WTC11 (cell line): ENCODE measurements at regions not wholly inside any gene's neighbourhood (a gene's known extent, or its start where the extent isn't known, plus 50 kb on each side); places are given as distances from the start of the nearest gene placed in this dataset.

Experiments used
- ATAC-seq: fragments of 200-7000 bp; cut with Tn5 transposase; 2 replicates; pipeline ENCODE4 v1.10.0; 2021; ENCODE audit warnings: mild to moderate bottlenecking, moderate library complexity
- CTCF ChIA-PET: fragments of 300-600 bp; sonication (Branson Sonifier 250); formaldehyde crosslinking; loops from one replicate; lab custom pipeline; 2021; ENCODE audit warnings: antibody characterized with exemption; lab: Charles Lee
- POLR2A ChIA-PET: fragments of 350-600 bp; sonication (Branson Sonifier 250); formaldehyde crosslinking; loops from one replicate; lab custom pipeline; 2021; ENCODE audit warnings: antibody characterized with exemption; lab: Charles Lee
- DNase-seq: peaks from one replicate; pipeline ENCODE4 v3.0.0; 2021; ENCODE audit warnings: low spot score
- H3K27ac Mint-ChIP-seq: 2 replicates; pipeline ENCODE4 v1.8.0; 2021; ENCODE audit warnings: mixed read lengths
- H3K27me3 Mint-ChIP-seq: 2 replicates; pipeline ENCODE4 v1.8.0; 2021; ENCODE audit warnings: low read depth, mild to moderate bottlenecking, moderate library complexity, mixed read lengths
- H3K36me3 Mint-ChIP-seq: 2 replicates; pipeline ENCODE4 v1.8.0; 2021; ENCODE audit warnings: mixed read lengths
- H3K4me1 Mint-ChIP-seq: 2 replicates; pipeline ENCODE4 v1.8.0; 2022; ENCODE audit warnings: mixed read lengths
- H3K4me3 Mint-ChIP-seq: 2 replicates; pipeline ENCODE4 v1.8.0; 2021; ENCODE audit warnings: mild to moderate bottlenecking, moderate library complexity, mixed read lengths
- H3K9me3 Mint-ChIP-seq: 2 replicates; pipeline ENCODE4 v1.8.0; 2021; ENCODE audit warnings: mixed read lengths
- AFF4 ChIP-seq: sonication (generic); formaldehyde crosslinking; IDR thresholded peaks from 2 replicates; pipeline ENCODE4 v1.8.1; 2023; ENCODE audit warnings: mild to moderate bottlenecking, missing genetic modification reagents, borderline replicate concordance
- ATF1 ChIP-seq: sonication (generic); formaldehyde crosslinking; IDR thresholded peaks from 2 replicates; pipeline ENCODE4 v1.8.1; 2023; ENCODE audit warnings: mild to moderate bottlenecking, moderate library complexity, missing genetic modification reagents
- E2F5 ChIP-seq: sonication (generic); formaldehyde crosslinking; IDR thresholded peaks from 2 replicates; pipeline ENCODE4 v1.8.1; 2022; ENCODE audit warnings: mild to moderate bottlenecking, moderate library complexity, missing genetic modification reagents
- ERG ChIP-seq: fragments of 250-450 bp; sonication (Bioruptor Pico); IDR thresholded peaks from 2 replicates; pipeline ENCODE4 v1.8.0; 2021; ENCODE audit warnings: mild to moderate bottlenecking
- ETV6 ChIP-seq: sonication (generic); formaldehyde crosslinking; IDR thresholded peaks from 2 replicates; pipeline ENCODE4 v1.8.1; 2022; ENCODE audit warnings: mild to moderate bottlenecking, missing genetic modification reagents
- GABPB1 ChIP-seq: sonication (generic); formaldehyde crosslinking; IDR thresholded peaks from 2 replicates; pipeline ENCODE4 v1.8.1; 2023; ENCODE audit warnings: mild to moderate bottlenecking, missing genetic modification reagents
- IRF2 ChIP-seq: sonication (generic); formaldehyde crosslinking; IDR thresholded peaks from 2 replicates; pipeline ENCODE4 v1.8.0; 2022; ENCODE audit warnings: low read depth, missing genetic modification reagents, borderline replicate concordance
- JAZF1 ChIP-seq: fragments of 250-450 bp; sonication (Bioruptor Pico); IDR thresholded peaks from 2 replicates; pipeline ENCODE4 v1.9.0; 2021; ENCODE audit warnings: moderate library complexity, mild to moderate bottlenecking, inconsistent platforms
- MAX ChIP-seq: sonication (generic); formaldehyde crosslinking; IDR thresholded peaks from 2 replicates; pipeline ENCODE4 v1.8.0; 2022; ENCODE audit warnings: mild to moderate bottlenecking, missing genetic modification reagents
- PRDM15 ChIP-seq: sonication (generic); formaldehyde crosslinking; IDR thresholded peaks from 2 replicates; pipeline ENCODE4 v1.8.0; 2022; ENCODE audit warnings: missing genetic modification reagents
- PREB ChIP-seq: sonication (generic); formaldehyde crosslinking; IDR thresholded peaks from 2 replicates; pipeline ENCODE4 v1.8.1; 2022; ENCODE audit warnings: mild to moderate bottlenecking, missing genetic modification reagents, moderate library complexity, borderline replicate concordance
- PRRX2 ChIP-seq: fragments of 250-450 bp; sonication (Bioruptor Pico); IDR thresholded peaks from 2 replicates; pipeline ENCODE4 v1.8.0; 2021; ENCODE audit warnings: mild to moderate bottlenecking
- TCF7 ChIP-seq: sonication (generic); formaldehyde crosslinking; IDR thresholded peaks from 2 replicates; pipeline ENCODE4 v1.8.0; 2022; ENCODE audit warnings: mild to moderate bottlenecking, low read depth, missing genetic modification reagents, moderate library complexity
- TEAD1 ChIP-seq: sonication (generic); formaldehyde crosslinking; IDR thresholded peaks from 2 replicates; pipeline ENCODE4 v1.8.0; 2022; ENCODE audit warnings: mild to moderate bottlenecking, missing genetic modification reagents
- TP53 ChIP-seq: sonication (generic); formaldehyde crosslinking; IDR thresholded peaks from 2 replicates; pipeline ENCODE4 v1.8.1; 2023; ENCODE audit warnings: mild to moderate bottlenecking, missing genetic modification reagents
- USF2 ChIP-seq: sonication (generic); formaldehyde crosslinking; IDR thresholded peaks from 2 replicates; pipeline ENCODE4 v1.8.1; 2023; ENCODE audit warnings: mild to moderate bottlenecking, missing genetic modification reagents, moderate library complexity
- ZNF121 ChIP-seq: sonication (generic); formaldehyde crosslinking; IDR thresholded peaks from 2 replicates; pipeline ENCODE4 v1.8.0; 2023; ENCODE audit warnings: missing genetic modification reagents
- ZNF423 ChIP-seq: fragments of 250-450 bp; sonication (Bioruptor Pico); IDR thresholded peaks from 2 replicates; pipeline ENCODE4 v2.1.2; 2022; ENCODE audit warnings: mild to moderate bottlenecking, moderate library complexity

GRCh38 chr7:26497801-26498596 is 206.3 kb downstream of the SNX10 start (continued):
- no peak for TF ChIP-seq ETV6
- TF ChIP-seq, all 79 proteins: peak for 0

GRCh38 chr7:26499315-26499897 is 207.7 kb downstream of the SNX10 start:
- no peaks in the 10 kb centered on the region for H3K9me3 Mint-ChIP-seq
- no peak for ATAC-seq
- POLR2A ChIA-PET = no interaction called here
- no peaks in the 10 kb centered on the region; the same call in 1 of the 2 replicates for H3K27me3 Mint-ChIP-seq
- no peak for TF ChIP-seq USF2 (CRISPR knock-in tag)
- TF ChIP-seq ZNF423 = no peak
- TF ChIP-seq TEAD1 (CRISPR knock-in tag) = no peak
- no peak for TF ChIP-seq ERG (CRISPR knock-in tag)
- TF ChIP-seq PREB (CRISPR knock-in tag) = no peak
- no peak for TF ChIP-seq ZNF121
- no peak for TF ChIP-seq PRDM15 (CRISPR knock-in tag)
- no peak for TF ChIP-seq GABPB1
- no peak for TF ChIP-seq JAZF1 (CRISPR knock-in tag)
- no peak for TF ChIP-seq TP53 (CRISPR knock-in tag)
- TF ChIP-seq IRF2 (CRISPR knock-in tag) = no peak
- TF ChIP-seq TCF7 = no peak
- TF ChIP-seq ATF1 (CRISPR knock-in tag) = no peak
- no peak for TF ChIP-seq AFF4 (CRISPR knock-in tag)
- TF ChIP-seq E2F5 = no peak
- TF ChIP-seq PRRX2 (CRISPR knock-in tag) = no peak
- TF ChIP-seq MAX (CRISPR knock-in tag) = no peak
- H3K4me1 Mint-ChIP-seq = 0 out of 2 replicates have a peak, but pooled peaks cover 3% of the 10 kb centered on the region
- H3K4me3 Mint-ChIP-seq = no peak overlapping the region
- no peak overlapping the region for H3K27ac Mint-ChIP-seq
- H3K36me3 Mint-ChIP-seq = no peaks in the 10 kb centered on the region
- CTCF ChIA-PET = no interaction called here
- DNase-seq = no peak
